Nephron (organoid): ENCODE measurements at regions not wholly inside any gene's neighbourhood (a gene's known extent, or its start where the extent isn't known, plus 50 kb on each side); places are given as distances from the start of the nearest gene placed in this dataset.

Source experiments
- H3K27ac Mint-ChIP-seq, 3 experiments: 2 replicates each; pipeline ENCODE4 v1.8.0; 2020; ENCODE audit warnings: mixed read lengths in 3 of 3, mild to moderate bottlenecking in 2 of 3, moderate library complexity in 1 of 3
- H3K27me3 Mint-ChIP-seq: 2 replicates; pipeline ENCODE4 v1.8.0; 2021; ENCODE audit warnings: low read depth, mild to moderate bottlenecking, moderate library complexity, mixed read lengths
- H3K36me3 Mint-ChIP-seq: 2 replicates; pipeline ENCODE4 v1.8.0; 2020; ENCODE audit warnings: low read depth, mixed read lengths
- H3K4me1 Mint-ChIP-seq: 2 replicates; pipeline ENCODE4 v1.8.0; 2020; ENCODE audit warnings: mixed read lengths
- H3K4me3 Mint-ChIP-seq, 3 experiments: 2 replicates each; pipeline ENCODE4 v1.8.0; 2020; ENCODE audit warnings: mild to moderate bottlenecking in 3 of 3, mixed read lengths in 3 of 3, moderate library complexity in 2 of 3
- H3K9me3 Mint-ChIP-seq: 2 replicates; pipeline ENCODE4 v1.8.0; 2020; ENCODE audit warnings: mixed read lengths
- CTCF ChIP-seq, 3 experiments: fragments of 200-600 bp; sonication (generic); IDR thresholded peaks; one replicate each; pipeline ENCODE4 v1.5.0; 2021; ENCODE audit warnings: antibody characterized with exemption in 3 of 3; ENCODE audit not compliant: unreplicated experiment in 3 of 3

GRCh38 chr1:184283999-184284398 is 102.8 kb upstream of the C1orf21 start:
- TF ChIP-seq CTCF (IDR thresholded peaks at IDR 0.05; ENCODE audit: unreplicated experiment in 3 of 3): no peak
- H3K27me3 Mint-ChIP-seq: no peaks in the 10 kb centered on the region
- peaks cover 30% of the 10 kb centered on the region for H3K9me3 Mint-ChIP-seq
- H3K36me3 Mint-ChIP-seq: no peaks in the 10 kb centered on the region
- peaks cover 14% of the 10 kb centered on the region for H3K4me1 Mint-ChIP-seq
- H3K27ac Mint-ChIP-seq: peak overlapping the region; percentile 14 to 55 (median 31)
- no peak overlapping the region for H3K4me3 Mint-ChIP-seq

GRCh38 chr1:184284900-184285299 is 101.9 kb upstream of the C1orf21 start:
- H3K4me1 Mint-ChIP-seq: peaks cover 14% of the 10 kb centered on the region
- no peaks in the 10 kb centered on the region for H3K36me3 Mint-ChIP-seq
- no peaks in the 10 kb centered on the region for H3K27me3 Mint-ChIP-seq
- no peak overlapping the region for H3K4me3 Mint-ChIP-seq
- no peak for TF ChIP-seq CTCF (IDR thresholded peaks at IDR 0.05; ENCODE audit: unreplicated experiment in 3 of 3)
- peaks cover 39% of the 10 kb centered on the region for H3K9me3 Mint-ChIP-seq
- H3K27ac Mint-ChIP-seq: no peak overlapping the region

- no peaks in the 10 kb centered on the region for H3K27me3 Mint-ChIP-seq
- H3K4me3 Mint-ChIP-seq: no peak overlapping the region
- peaks cover 14% of the 10 kb centered on the region for H3K4me1 Mint-ChIP-seq
- peaks cover 45% of the 10 kb centered on the region for H3K9me3 Mint-ChIP-seq
- TF ChIP-seq CTCF (IDR thresholded peaks at IDR 0.05; ENCODE audit: unreplicated experiment in 3 of 3): no peak
- no peak overlapping the region for H3K27ac Mint-ChIP-seq
- H3K36me3 Mint-ChIP-seq: no peaks in the 10 kb centered on the region
These were observed 101.3 kb upstream of the C1orf21 start for GRCh38 chr1:184285401-184286087.

GRCh38 chr1:184287001-184287400 is 99.8 kb upstream of the C1orf21 start:
- Mint-ChIP-seq H3K4me3 (no peak overlapping the region), H3K9me3 (peaks cover 58% of the 10 kb centered on the region), H3K36me3 (no peaks in the 10 kb centered on the region), H3K27me3 (peaks cover 3% of the 10 kb centered on the region), H3K4me1 (peaks cover 14% of the 10 kb centered on the region), H3K27ac (no peak overlapping the region)
- no peak for TF ChIP-seq CTCF (IDR thresholded peaks at IDR 0.05; ENCODE audit: unreplicated experiment in 3 of 3)

- no peak overlapping the region for H3K27ac Mint-ChIP-seq
- TF ChIP-seq CTCF (IDR thresholded peaks at IDR 0.05; ENCODE audit: unreplicated experiment in 3 of 3): no peak
These were observed 96.8 kb upstream of the C1orf21 start for GRCh38 chr1:184289825-184290550.

More at GRCh38 chr1:184289825-184290550, 96.8 kb upstream of the C1orf21 start:
- Mint-ChIP-seq H3K4me3 (no peak overlapping the region), H3K9me3 (peaks cover 62% of the 10 kb centered on the region), H3K4me1 (no peaks in the 10 kb centered on the region), H3K36me3 (no peaks in the 10 kb centered on the region), H3K27me3 (peaks cover 3% of the 10 kb centered on the region)
